ENCODE measurements at regions not wholly inside any gene's neighbourhood (a gene's known extent, or its start where the extent isn't known, plus 50 kb on each side); places are given as distances from the start of the nearest gene placed in this dataset.

- TF ChIP-seq CTCF (IDR thresholded peaks at IDR 0.05) (no peak), POLR2AphosphoS5 (IDR thresholded peaks at IDR 0.05; ENCODE audit: low read depth, low read length) (no peak)
Observed at GRCh38 chr5:68930139-68930538, 163.7 kb upstream of the SLC30A5 start.
